Neural progenitor cell (in vitro differentiated cells): ENCODE measurements at regions not wholly inside any gene's neighbourhood (a gene's known extent, or its start where the extent isn't known, plus 50 kb on each side); places are given as distances from the start of the nearest gene placed in this dataset.

Experiments
- DNase-seq: peaks from one replicate; pipeline ENCODE4 v3.0.0-alpha.2; 2016; ENCODE audit warnings: low spot score
- H2AFZ ChIP-seq: fragments of 200-600 bp; sonication (generic); replicated peaks from 2 replicates; pipeline ENCODE4 v1.6.1; 2016; ENCODE audit warnings: antibody characterized with exemption
- H3F3A ChIP-seq: fragments of 200-600 bp; sonication (generic); 2 replicates; pipeline ENCODE4 v1.6.1; 2016; ENCODE audit warnings: antibody characterized with exemption, low read depth
- H3K27ac ChIP-seq: fragments of 200-600 bp; sonication (generic); 2 replicates; pipeline ENCODE4 v1.5.1; 2016; ENCODE audit warnings: mild to moderate bottlenecking
- H3K27me3 ChIP-seq: fragments of 200-600 bp; sonication (generic); 2 replicates; pipeline ENCODE4 v1.6.1; 2016; ENCODE audit warnings: mild to moderate bottlenecking, moderate library complexity
- H3K36me3 ChIP-seq: fragments of 200-600 bp; sonication (generic); 2 replicates; pipeline ENCODE4 v1.5.1; 2016
- H3K4me1 ChIP-seq: fragments of 200-600 bp; sonication (generic); 2 replicates; pipeline ENCODE4 v1.6.1; 2016; ENCODE audit warnings: mixed run types
- H3K4me2 ChIP-seq: fragments of 200-600 bp; sonication (generic); 2 replicates; pipeline ENCODE4 v1.6.1; 2016
- H3K4me3 ChIP-seq: fragments of 200-600 bp; sonication (generic); 2 replicates; pipeline ENCODE4 v1.5.1; 2016
- H3K79me2 ChIP-seq: fragments of 200-600 bp; sonication (generic); 2 replicates; pipeline ENCODE4 v1.6.1; 2016; ENCODE audit warnings: low read depth
- H3K9ac ChIP-seq: fragments of 200-600 bp; sonication (generic); 2 replicates; pipeline ENCODE4 v1.6.1; 2016
- H3K9me3 ChIP-seq: fragments of 200-600 bp; sonication (generic); 2 replicates; pipeline ENCODE4 v1.5.1; 2016; ENCODE audit warnings: low read depth
- H4K20me1 ChIP-seq: fragments of 200-600 bp; sonication (generic); 2 replicates; pipeline ENCODE4 v1.6.1; 2016; ENCODE audit warnings: low read depth
- H3K27ac Mint-ChIP-seq: 3 replicates; pipeline ENCODE4 v1.8.0; 2021; ENCODE audit warnings: mixed read lengths
- H3K27me3 Mint-ChIP-seq: 2 replicates; pipeline ENCODE4 v1.8.0; 2022; ENCODE audit warnings: low read depth, mild to moderate bottlenecking, inconsistent platforms, moderate library complexity, mixed read lengths; ENCODE audit not compliant: insufficient read depth
- H3K36me3 Mint-ChIP-seq: 3 replicates; pipeline ENCODE4 v1.8.0; 2021; ENCODE audit warnings: mixed read lengths
- H3K4me1 Mint-ChIP-seq: 3 replicates; pipeline ENCODE4 v1.8.0; 2021; ENCODE audit warnings: mixed read lengths
- H3K4me3 Mint-ChIP-seq: 3 replicates; pipeline ENCODE4 v1.8.0; 2021; ENCODE audit warnings: mild to moderate bottlenecking, moderate library complexity, mixed read lengths
- H3K9me3 Mint-ChIP-seq: 3 replicates; pipeline ENCODE4 v1.8.0; 2020; ENCODE audit warnings: mixed read lengths
- CTCF ChIP-seq: fragments of 200-600 bp; sonication (generic); IDR thresholded peaks from 2 replicates; pipeline ENCODE4 v1.5.1; 2017; ENCODE audit warnings: antibody characterized with exemption, mild to moderate bottlenecking
- EZH2 ChIP-seq: fragments of 200-600 bp; sonication (generic); IDR thresholded peaks from 2 replicates; pipeline ENCODE4 v1.6.1; 2017; ENCODE audit warnings: antibody characterized with exemption, mild to moderate bottlenecking, moderate library complexity
- EZH2phosphoT487 ChIP-seq: fragments of 200-600 bp; sonication (generic); IDR thresholded peaks from 2 replicates; pipeline ENCODE4 v1.6.1; 2017; ENCODE audit warnings: antibody characterized with exemption

- Mint-ChIP-seq H3K36me3 (no peaks in the 10 kb centered on the region), H3K4me3 (no peak overlapping the region), H3K4me1 (peaks cover 15% of the 10 kb centered on the region), H3K27me3 (peaks cover 9% of the 10 kb centered on the region), H3K27ac (no peak overlapping the region), H3K9me3 (no peaks in the 10 kb centered on the region)
- Histone ChIP-seq H3K9ac (no peak overlapping the region), H3K4me3 (no peak overlapping the region), H3K4me1 (no peaks in the 10 kb centered on the region), H3K27ac (no peak overlapping the region), H3K79me2 (no peaks in the 10 kb centered on the region), H3K4me2 (no peak overlapping the region), H4K20me1 (no peaks in the 10 kb centered on the region), H2AFZ (no peak overlapping the region), H3K27me3 (no peaks in the 10 kb centered on the region), H3K36me3 (no peaks in the 10 kb centered on the region), H3K9me3 (no peaks in the 10 kb centered on the region), H3F3A (no peaks in the 10 kb centered on the region)
- DNase-seq: no peak
- TF ChIP-seq CTCF (no peak), EZH2 (no peak), EZH2phosphoT487 (no peak)
Measured at GRCh38 chr2:59968441-59968840, 585.0 kb downstream of the BCL11A start.

DNA sequence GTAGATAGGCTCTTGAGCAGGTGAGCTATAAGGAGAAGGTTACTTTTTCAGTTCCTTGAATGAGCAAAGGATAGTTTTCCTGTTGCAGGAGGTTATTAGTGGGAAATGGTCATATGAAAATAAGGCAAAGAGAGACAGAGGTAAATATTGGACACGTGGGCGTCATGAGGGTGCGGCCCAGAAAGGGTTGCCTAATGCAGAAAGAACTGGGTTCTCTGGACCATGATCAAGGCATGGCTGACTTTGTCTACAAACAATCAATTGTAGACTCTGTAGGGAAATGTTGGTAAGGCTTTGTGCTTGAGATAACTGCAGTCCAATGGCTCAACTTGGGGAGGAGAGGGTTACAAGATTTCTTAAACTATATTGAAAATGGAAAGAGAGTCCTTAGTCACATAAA is 585.8 kb downstream of the BCL11A start:
- H3K27me3 Mint-ChIP-seq: peaks cover 9% of the 10 kb centered on the region
- no peak overlapping the region for H3K4me3 ChIP-seq
- H3K27ac Mint-ChIP-seq: no peak overlapping the region
- no peak overlapping the region for H3K4me2 ChIP-seq
- H3K4me1 ChIP-seq: no peaks in the 10 kb centered on the region
- H3K27me3 ChIP-seq: no peaks in the 10 kb centered on the region
- H3K9me3 Mint-ChIP-seq: no peaks in the 10 kb centered on the region
- no peaks in the 10 kb centered on the region for H3F3A ChIP-seq
- no peak for DNase-seq
- H3K36me3 Mint-ChIP-seq: no peaks in the 10 kb centered on the region
- H2AFZ ChIP-seq: no peak overlapping the region
- H3K4me1 Mint-ChIP-seq: peaks cover 11% of the 10 kb centered on the region
- H3K27ac ChIP-seq: no peak overlapping the region
- H3K79me2 ChIP-seq: no peaks in the 10 kb centered on the region
- TF ChIP-seq EZH2 (no peak), CTCF (no peak), EZH2phosphoT487 (no peak)
- no peak overlapping the region for H3K9ac ChIP-seq
- no peaks in the 10 kb centered on the region for H3K9me3 ChIP-seq
- no peaks in the 10 kb centered on the region for H4K20me1 ChIP-seq
- H3K4me3 Mint-ChIP-seq: no peak overlapping the region
- H3K36me3 ChIP-seq: no peaks in the 10 kb centered on the region

- TF ChIP-seq EZH2phosphoT487: no peak
- no peak for TF ChIP-seq CTCF
- TF ChIP-seq EZH2: no peak
- H3K4me3 ChIP-seq: no peak overlapping the region
- no peaks in the 10 kb centered on the region for H3K27me3 ChIP-seq
- Mint-ChIP-seq H3K4me3 (no peak overlapping the region), H3K4me1 (no peaks in the 10 kb centered on the region), H3K27ac (no peak overlapping the region), H3K27me3 (no peaks in the 10 kb centered on the region), H3K36me3 (no peaks in the 10 kb centered on the region), H3K9me3 (no peaks in the 10 kb centered on the region)
- H3F3A ChIP-seq: no peaks in the 10 kb centered on the region
- no peaks in the 10 kb centered on the region for H4K20me1 ChIP-seq
- H3K36me3 ChIP-seq: no peaks in the 10 kb centered on the region
- H3K9ac ChIP-seq: no peak overlapping the region
- H3K4me2 ChIP-seq: no peak overlapping the region
- no peak for DNase-seq
- no peak overlapping the region for H3K27ac ChIP-seq
- no peaks in the 10 kb centered on the region for H3K9me3 ChIP-seq
- no peak overlapping the region for H2AFZ ChIP-seq
- H3K4me1 ChIP-seq: no peaks in the 10 kb centered on the region
- H3K79me2 ChIP-seq: no peaks in the 10 kb centered on the region
Measured at GRCh38 chr2:59963157-59963556, 590.3 kb downstream of the BCL11A start.

DNA sequence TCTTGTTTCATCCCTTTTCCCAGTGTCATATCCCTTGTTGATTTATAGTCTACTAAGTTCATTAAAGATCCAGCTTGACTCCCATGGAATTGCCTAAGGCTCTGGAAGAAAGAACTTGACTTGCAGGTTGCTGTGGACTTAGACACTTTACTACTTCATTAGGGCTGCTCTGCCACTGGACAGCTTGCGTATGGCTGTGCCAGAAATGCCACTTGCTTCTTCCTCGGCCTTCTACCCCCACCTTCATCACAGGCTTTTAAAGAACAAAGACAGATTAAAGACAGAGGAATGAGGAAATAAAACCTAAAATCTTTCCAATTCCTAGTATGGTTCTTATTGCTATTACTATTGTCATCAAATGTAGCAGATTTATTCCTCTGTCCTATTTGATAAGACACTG is 591.7 kb downstream of the BCL11A start:
- no peak for DNase-seq
- H3K9me3 ChIP-seq: no peaks in the 10 kb centered on the region
- H3K36me3 ChIP-seq: no peaks in the 10 kb centered on the region
- H4K20me1 ChIP-seq: no peaks in the 10 kb centered on the region
- H3K27ac ChIP-seq: no peak overlapping the region
- no peak overlapping the region for H3K4me3 Mint-ChIP-seq
- no peaks in the 10 kb centered on the region for H3K27me3 Mint-ChIP-seq
- no peaks in the 10 kb centered on the region for H3K9me3 Mint-ChIP-seq
- H2AFZ ChIP-seq: no peak overlapping the region
- no peak overlapping the region for H3K9ac ChIP-seq
- H3K27me3 ChIP-seq: no peaks in the 10 kb centered on the region
- H3K4me1 ChIP-seq: no peaks in the 10 kb centered on the region
- no peaks in the 10 kb centered on the region for H3K36me3 Mint-ChIP-seq
- TF ChIP-seq CTCF (no peak), EZH2 (no peak)
- H3K79me2 ChIP-seq: no peaks in the 10 kb centered on the region
- H3K4me3 ChIP-seq: no peak overlapping the region
- no peaks in the 10 kb centered on the region for H3F3A ChIP-seq
- no peaks in the 10 kb centered on the region for H3K4me1 Mint-ChIP-seq
- H3K27ac Mint-ChIP-seq: no peak overlapping the region
- H3K4me2 ChIP-seq: no peak overlapping the region
